Endothelial cell (in vitro differentiated cells): ENCODE measurements at regions not wholly inside any gene's neighbourhood (a gene's known extent, or its start where the extent isn't known, plus 50 kb on each side); places are given as distances from the start of the nearest gene placed in this dataset.

Experiments
- DNase-seq: peaks from one replicate; pipeline ENCODE4 v3.0.0; 2021; ENCODE audit warnings: low spot score
- H3K27ac Mint-ChIP-seq: one replicate; pipeline ENCODE4 v1.8.0; 2021; ENCODE audit warnings: mixed read lengths, inconsistent platforms; ENCODE audit not compliant: unreplicated experiment
- H3K27me3 Mint-ChIP-seq: one replicate; pipeline ENCODE4 v1.8.0; 2021; ENCODE audit warnings: mild to moderate bottlenecking, moderate library complexity, mixed read lengths, inconsistent platforms; ENCODE audit not compliant: unreplicated experiment
- H3K36me3 Mint-ChIP-seq: one replicate; pipeline ENCODE4 v1.8.0; 2021; ENCODE audit warnings: mild to moderate bottlenecking, low read depth, mixed read lengths, inconsistent platforms; ENCODE audit not compliant: unreplicated experiment
- H3K4me1 Mint-ChIP-seq: one replicate; pipeline ENCODE4 v1.8.0; 2021; ENCODE audit warnings: mild to moderate bottlenecking, mixed read lengths, inconsistent platforms; ENCODE audit not compliant: unreplicated experiment
- H3K4me3 Mint-ChIP-seq: one replicate; pipeline ENCODE4 v1.8.0; 2021; ENCODE audit warnings: mild to moderate bottlenecking, mixed read lengths, inconsistent platforms; ENCODE audit not compliant: unreplicated experiment
- H3K9me3 Mint-ChIP-seq: one replicate; pipeline ENCODE4 v1.8.0; 2021; ENCODE audit warnings: mixed read lengths, inconsistent platforms; ENCODE audit not compliant: unreplicated experiment
- TF ChIP-seq, protein P1 (sequence below): fragments of 200-600 bp; sonication (generic); IDR thresholded peaks from one replicate; pipeline ENCODE4 v1.5.0; 2021; ENCODE audit warnings: antibody characterized with exemption; ENCODE audit not compliant: unreplicated experiment

DNA sequence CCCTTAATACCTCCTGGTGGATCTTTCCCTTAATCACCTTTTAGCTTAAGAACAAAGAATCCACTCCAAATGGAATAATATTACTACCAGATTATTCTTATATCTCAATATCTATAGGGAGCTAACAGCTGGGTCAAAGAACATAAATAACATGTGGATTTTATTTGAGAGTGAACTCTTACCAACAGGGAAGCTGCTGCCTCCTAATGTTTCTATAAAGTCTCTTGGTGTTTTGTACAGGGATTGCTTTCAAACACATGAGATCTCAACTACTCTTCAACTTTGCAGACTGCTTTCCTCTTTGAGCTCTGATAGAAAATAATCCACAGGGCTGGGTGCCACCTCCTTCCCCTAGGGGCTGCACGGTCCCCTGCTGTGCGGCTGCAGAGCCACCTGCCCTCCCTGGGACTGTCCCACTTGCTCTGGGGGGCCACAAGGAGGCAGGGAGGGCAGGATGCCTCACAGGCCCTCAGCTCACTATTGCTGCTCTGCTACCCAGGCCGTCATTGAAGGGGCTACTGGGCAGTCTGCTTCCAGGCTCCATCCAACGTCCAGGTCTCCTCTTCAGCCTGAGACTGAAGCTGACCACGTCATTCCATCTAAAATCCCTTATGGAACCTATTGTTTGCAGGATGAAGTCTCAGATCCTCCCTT is 191.2 kb downstream of the CXCL12 start:
- no peak for DNase-seq
- H3K4me1 Mint-ChIP-seq: no peaks in the 10 kb centered on the region
- H3K36me3 Mint-ChIP-seq: no peaks in the 10 kb centered on the region
- no peaks in the 10 kb centered on the region for H3K9me3 Mint-ChIP-seq
- TF ChIP-seq, protein P1, sequence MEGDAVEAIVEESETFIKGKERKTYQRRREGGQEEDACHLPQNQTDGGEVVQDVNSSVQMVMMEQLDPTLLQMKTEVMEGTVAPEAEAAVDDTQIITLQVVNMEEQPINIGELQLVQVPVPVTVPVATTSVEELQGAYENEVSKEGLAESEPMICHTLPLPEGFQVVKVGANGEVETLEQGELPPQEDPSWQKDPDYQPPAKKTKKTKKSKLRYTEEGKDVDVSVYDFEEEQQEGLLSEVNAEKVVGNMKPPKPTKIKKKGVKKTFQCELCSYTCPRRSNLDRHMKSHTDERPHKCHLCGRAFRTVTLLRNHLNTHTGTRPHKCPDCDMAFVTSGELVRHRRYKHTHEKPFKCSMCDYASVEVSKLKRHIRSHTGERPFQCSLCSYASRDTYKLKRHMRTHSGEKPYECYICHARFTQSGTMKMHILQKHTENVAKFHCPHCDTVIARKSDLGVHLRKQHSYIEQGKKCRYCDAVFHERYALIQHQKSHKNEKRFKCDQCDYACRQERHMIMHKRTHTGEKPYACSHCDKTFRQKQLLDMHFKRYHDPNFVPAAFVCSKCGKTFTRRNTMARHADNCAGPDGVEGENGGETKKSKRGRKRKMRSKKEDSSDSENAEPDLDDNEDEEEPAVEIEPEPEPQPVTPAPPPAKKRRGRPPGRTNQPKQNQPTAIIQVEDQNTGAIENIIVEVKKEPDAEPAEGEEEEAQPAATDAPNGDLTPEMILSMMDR: no peak
- no peak overlapping the region for H3K27ac Mint-ChIP-seq
- no peak overlapping the region for H3K4me3 Mint-ChIP-seq
- peaks cover 1% of the 10 kb centered on the region for H3K27me3 Mint-ChIP-seq

DNA sequence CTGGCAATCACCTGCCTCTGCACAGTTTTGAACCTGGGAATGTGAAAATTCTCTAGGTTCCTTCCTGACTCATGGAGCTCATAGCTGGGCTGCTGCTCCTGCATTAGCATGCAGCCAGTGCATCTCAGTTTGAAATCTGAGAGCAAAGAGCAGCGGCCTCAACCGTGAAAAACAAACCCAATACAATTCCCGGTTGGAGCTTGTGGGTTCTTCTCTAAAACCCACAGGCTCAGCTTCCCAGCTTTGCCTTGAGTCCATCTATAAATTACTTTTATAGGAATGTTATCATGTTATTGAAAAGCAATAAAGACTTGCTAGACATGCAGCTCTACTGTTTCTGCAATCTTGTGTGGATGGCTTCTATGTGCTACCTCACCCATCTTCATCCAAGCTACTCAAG is 191.7 kb downstream of the CXCL12 start:
- H3K9me3 Mint-ChIP-seq: no peaks in the 10 kb centered on the region
- no peaks in the 10 kb centered on the region for H3K4me1 Mint-ChIP-seq
- no peaks in the 10 kb centered on the region for H3K36me3 Mint-ChIP-seq
- no peak for DNase-seq
- no peak overlapping the region for H3K4me3 Mint-ChIP-seq
- no peak overlapping the region for H3K27ac Mint-ChIP-seq
- H3K27me3 Mint-ChIP-seq: peaks cover 1% of the 10 kb centered on the region
- TF ChIP-seq, protein P1: no peak

DNA sequence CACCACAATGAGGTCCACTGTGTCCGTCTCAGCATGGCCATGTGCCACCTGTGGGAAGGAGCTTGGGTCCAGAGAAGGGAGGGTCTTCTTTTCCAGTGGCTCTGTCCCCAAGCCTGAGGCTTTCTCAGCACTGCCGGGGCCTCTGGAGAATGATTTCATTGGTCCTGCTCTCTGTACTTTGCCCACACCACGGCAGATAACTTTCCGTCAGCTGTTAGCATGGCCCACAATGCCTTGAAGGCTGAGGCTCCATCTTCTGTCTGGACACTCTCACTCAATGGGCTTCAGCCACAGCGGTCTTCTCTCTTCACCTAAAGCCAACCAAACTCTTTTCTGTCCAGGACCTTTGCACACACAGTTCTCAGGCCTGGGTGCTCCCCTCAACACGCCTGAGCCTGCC is 192.5 kb downstream of the CXCL12 start:
- no peak overlapping the region for H3K4me3 Mint-ChIP-seq
- peaks cover 1% of the 10 kb centered on the region for H3K27me3 Mint-ChIP-seq
- H3K36me3 Mint-ChIP-seq: no peaks in the 10 kb centered on the region
- no peaks in the 10 kb centered on the region for H3K9me3 Mint-ChIP-seq
- TF ChIP-seq, protein P1: no peak
- H3K27ac Mint-ChIP-seq: no peak overlapping the region
- no peak for DNase-seq
- H3K4me1 Mint-ChIP-seq: no peaks in the 10 kb centered on the region

DNA sequence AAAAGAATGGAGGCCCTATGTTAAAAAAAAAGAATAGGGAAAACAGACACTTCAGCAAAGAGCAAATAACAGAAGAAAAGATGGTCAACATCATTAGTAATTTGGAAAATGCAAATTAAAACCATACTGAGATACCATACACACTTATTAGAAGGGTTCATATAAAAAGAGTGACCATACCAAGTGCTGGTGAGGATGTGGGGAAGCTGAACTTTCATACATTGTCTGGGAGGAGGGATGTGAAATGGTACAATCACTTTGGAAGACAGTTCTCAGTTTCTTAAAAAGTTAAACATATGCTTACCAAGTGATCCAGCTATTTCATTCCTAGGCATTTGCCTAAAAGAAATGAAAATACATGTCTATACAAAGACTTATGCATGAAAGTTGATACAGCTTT is 194.4 kb downstream of the CXCL12 start:
- H3K4me3 Mint-ChIP-seq: no peak overlapping the region
- H3K27ac Mint-ChIP-seq: no peak overlapping the region
- DNase-seq: no peak

DNA sequence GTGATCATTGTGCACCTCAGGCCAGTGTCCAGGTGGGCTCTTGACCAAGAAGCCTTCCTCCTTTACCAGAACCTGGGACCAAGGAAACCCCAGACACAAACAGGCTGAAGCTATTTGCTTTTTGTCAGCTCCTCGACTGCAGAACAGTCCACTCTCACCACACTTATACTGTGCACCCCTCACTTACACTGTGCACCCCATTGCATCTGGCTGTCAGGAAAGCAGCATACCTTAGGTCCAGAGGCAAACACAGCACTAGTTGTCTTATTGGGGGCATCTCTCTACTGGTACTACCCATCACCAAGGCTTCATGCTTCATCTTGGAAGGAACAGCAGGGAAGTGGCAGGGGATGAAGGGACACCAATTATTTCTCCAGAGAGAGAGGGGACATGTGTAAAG is 198.1 kb downstream of the CXCL12 start:
- Mint-ChIP-seq H3K27me3 (no peaks in the 10 kb centered on the region), H3K27ac (no peak overlapping the region), H3K36me3 (no peaks in the 10 kb centered on the region), H3K4me3 (no peak overlapping the region), H3K4me1 (no peaks in the 10 kb centered on the region), H3K9me3 (no peaks in the 10 kb centered on the region)
- TF ChIP-seq, protein P1: no peak
- no peak for DNase-seq

More for the DNA sequence above, 194.4 kb downstream of the CXCL12 start:
- Mint-ChIP-seq H3K36me3 (no peaks in the 10 kb centered on the region), H3K9me3 (no peaks in the 10 kb centered on the region), H3K27me3 (no peaks in the 10 kb centered on the region), H3K4me1 (no peaks in the 10 kb centered on the region)
- TF ChIP-seq, protein P1: no peak
